ENCODE measurements at regions not wholly inside any gene's neighbourhood (a gene's known extent, or its start where the extent isn't known, plus 50 kb on each side); places are given as distances from the start of the nearest gene placed in this dataset.

DNA sequence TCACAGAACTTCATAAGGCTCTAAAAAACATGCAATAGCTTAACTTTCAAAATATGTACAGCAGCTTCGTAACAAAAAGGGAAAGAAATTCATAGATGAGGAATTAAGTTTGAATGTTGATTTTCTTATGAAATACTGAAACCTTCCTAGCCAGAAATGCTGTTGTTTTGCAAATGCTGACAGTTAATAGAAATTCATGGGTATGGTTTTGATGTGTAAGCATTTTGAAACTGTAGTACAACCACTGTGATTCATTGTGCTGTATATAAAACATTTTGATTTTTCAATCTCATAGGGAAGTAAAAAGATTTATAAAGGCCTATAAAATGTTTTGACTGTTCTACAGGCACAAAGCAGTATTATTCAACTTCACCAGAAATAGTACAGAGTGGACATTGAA is 228.4 kb upstream of the EYS start:
- TF ChIP-seq TAF1 (IDR thresholded peaks at IDR 0.05; ENCODE audit: low read depth), result no peak
- TF ChIP-seq YY1 (IDR thresholded peaks at IDR 0.05; ENCODE audit: low read depth), result no peak
- TF ChIP-seq CREB1 (IDR thresholded peaks at IDR 0.05; ENCODE audit: low read depth), result no peak
- TF ChIP-seq TEAD4 (IDR thresholded peaks at IDR 0.05), result no peak
- TF ChIP-seq, protein P1, sequence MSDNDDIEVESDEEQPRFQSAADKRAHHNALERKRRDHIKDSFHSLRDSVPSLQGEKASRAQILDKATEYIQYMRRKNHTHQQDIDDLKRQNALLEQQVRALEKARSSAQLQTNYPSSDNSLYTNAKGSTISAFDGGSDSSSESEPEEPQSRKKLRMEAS (IDR thresholded peaks at IDR 0.05), result no peak
- TF ChIP-seq EP300 (IDR thresholded peaks at IDR 0.05; ENCODE audit: borderline replicate concordance), result no peak
- TF ChIP-seq FOXM1 (IDR thresholded peaks at IDR 0.05; ENCODE audit: borderline replicate concordance, low read depth), result no peak
- TF ChIP-seq NFIC (IDR thresholded peaks at IDR 0.05), result no peak
